ENCODE measurements at regions not wholly inside any gene's neighbourhood (a gene's known extent, or its start where the extent isn't known, plus 50 kb on each side); places are given as distances from the start of the nearest gene placed in this dataset.

DNA sequence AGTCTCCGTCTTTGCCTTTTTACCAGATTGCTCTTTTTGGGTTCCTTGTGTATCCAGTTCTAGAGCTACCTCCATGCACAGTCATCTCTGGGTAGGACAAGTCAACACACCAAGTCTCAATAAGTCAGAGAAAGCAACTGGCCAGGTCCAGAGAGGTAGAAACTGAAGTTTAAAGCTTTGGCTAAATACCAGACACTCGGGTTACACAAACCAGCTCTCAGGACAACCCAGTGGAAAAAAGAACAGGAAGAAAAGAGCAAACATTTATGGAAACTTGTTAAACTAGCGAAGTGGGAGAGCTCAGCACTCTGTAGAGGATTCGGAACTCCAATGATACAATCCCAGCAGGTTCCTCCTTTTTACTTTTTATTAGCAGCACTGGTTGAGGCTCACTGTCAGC lies 291.0 kb upstream of the CPEB2 start:
- H3K4me3 ChIP-seq (ENCODE audit: low read depth, low read length), result no peak overlapping the region
- TF ChIP-seq, protein P1, sequence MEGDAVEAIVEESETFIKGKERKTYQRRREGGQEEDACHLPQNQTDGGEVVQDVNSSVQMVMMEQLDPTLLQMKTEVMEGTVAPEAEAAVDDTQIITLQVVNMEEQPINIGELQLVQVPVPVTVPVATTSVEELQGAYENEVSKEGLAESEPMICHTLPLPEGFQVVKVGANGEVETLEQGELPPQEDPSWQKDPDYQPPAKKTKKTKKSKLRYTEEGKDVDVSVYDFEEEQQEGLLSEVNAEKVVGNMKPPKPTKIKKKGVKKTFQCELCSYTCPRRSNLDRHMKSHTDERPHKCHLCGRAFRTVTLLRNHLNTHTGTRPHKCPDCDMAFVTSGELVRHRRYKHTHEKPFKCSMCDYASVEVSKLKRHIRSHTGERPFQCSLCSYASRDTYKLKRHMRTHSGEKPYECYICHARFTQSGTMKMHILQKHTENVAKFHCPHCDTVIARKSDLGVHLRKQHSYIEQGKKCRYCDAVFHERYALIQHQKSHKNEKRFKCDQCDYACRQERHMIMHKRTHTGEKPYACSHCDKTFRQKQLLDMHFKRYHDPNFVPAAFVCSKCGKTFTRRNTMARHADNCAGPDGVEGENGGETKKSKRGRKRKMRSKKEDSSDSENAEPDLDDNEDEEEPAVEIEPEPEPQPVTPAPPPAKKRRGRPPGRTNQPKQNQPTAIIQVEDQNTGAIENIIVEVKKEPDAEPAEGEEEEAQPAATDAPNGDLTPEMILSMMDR (IDR thresholded peaks at IDR 0.05; ENCODE audit: borderline replicate concordance, insufficient read depth, low read depth, low read length), result no peak

DNA sequence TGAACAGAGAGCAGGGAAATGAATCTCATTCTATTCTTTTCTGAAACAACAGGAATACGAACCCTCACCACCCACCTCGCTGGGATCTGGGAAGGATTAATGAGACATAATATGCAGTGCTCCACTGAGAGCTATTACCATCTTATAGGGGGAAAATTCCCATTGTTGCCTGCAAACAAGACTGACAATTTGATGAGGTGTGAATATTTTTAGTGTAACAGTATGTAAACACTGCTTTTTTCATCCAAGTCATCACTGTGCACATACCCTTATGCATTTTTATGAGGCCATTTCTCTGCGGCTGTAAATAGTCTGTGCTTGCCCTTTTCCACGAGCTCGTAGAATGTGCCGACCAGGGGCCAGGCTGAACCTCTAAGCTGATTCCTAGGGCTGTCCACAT lies 285.6 kb upstream of the CPEB2 start:
- TF ChIP-seq, protein P1 (IDR thresholded peaks at IDR 0.05; ENCODE audit: borderline replicate concordance, insufficient read depth, low read depth, low read length), result no peak
- no peak overlapping the region for H3K4me3 ChIP-seq (ENCODE audit: low read depth, low read length)

DNA sequence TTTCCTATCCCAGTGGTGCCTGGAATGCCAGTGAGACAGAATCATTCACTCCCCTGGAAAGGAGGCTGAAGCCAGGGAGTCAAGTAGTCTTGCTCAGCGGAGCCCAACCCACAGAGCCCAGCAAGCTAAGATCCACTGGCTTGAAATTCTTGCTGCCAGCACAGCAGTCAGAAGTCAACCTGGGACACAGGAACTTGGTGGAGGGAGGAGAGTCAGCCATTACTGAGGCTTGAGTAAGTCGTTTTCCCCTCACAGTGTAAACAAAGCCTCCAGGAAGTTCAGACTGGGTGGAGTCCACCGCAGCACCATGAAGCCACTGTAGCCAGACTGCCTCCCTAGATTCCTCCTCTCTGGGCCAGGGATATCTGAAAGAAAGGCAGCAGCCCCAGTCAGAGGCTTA lies 283.2 kb upstream of the CPEB2 start:
- TF ChIP-seq, protein P1 (IDR thresholded peaks at IDR 0.05; ENCODE audit: borderline replicate concordance, insufficient read depth, low read depth, low read length), result no peak
- no peak overlapping the region for H3K4me3 ChIP-seq (ENCODE audit: low read depth, low read length)

DNA sequence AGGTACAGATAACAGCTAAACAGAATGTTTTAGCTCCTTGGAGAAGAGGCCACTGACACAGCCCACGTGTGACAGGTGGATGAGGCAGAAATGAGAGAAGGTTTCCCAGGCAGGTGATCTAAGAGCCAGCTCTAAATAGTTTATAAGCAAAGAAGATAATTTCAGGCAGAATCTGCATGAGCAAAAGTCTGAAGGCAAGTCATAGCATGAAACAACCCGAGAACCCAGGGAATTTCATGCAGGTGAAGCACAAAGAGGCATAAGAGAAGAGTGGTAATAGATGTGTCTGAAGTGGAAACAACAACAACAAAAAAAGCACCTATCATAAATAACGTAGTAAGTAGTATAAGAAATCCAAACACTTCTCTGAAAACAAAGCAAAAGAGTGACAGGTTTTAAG lies 275.8 kb upstream of the CPEB2 start:
- TF ChIP-seq, protein P1 (IDR thresholded peaks at IDR 0.05; ENCODE audit: borderline replicate concordance, insufficient read depth, low read depth, low read length), result no peak
- no peak overlapping the region for H3K4me3 ChIP-seq (ENCODE audit: low read depth, low read length)

DNA sequence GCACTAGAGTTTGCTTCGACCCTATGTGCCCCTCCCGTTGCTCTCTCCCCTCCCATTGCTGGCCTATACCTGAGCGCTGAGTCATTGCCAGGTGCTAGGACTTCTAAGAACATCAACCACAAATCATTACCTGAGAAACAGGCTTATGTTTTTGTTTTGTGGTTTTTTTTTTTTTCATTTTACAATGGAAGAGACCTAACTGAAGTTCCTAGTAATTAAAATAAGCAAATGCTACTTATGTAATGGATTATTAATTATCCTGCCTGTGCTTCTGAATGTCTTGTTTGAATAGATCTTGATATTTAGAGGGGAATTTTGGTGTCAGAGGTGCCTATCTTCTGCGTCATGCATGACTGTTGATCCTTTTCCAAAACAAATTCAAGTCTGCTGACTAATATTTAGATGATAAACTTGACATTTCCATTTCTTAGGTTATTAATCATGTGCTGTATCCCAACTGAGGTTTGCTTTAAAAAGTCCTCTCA lies 275.4 kb upstream of the CPEB2 start:
- H3K4me3 ChIP-seq (ENCODE audit: low read depth, low read length), result no peak overlapping the region
- TF ChIP-seq, protein P1 (IDR thresholded peaks at IDR 0.05; ENCODE audit: borderline replicate concordance, insufficient read depth, low read depth, low read length), result no peak

DNA sequence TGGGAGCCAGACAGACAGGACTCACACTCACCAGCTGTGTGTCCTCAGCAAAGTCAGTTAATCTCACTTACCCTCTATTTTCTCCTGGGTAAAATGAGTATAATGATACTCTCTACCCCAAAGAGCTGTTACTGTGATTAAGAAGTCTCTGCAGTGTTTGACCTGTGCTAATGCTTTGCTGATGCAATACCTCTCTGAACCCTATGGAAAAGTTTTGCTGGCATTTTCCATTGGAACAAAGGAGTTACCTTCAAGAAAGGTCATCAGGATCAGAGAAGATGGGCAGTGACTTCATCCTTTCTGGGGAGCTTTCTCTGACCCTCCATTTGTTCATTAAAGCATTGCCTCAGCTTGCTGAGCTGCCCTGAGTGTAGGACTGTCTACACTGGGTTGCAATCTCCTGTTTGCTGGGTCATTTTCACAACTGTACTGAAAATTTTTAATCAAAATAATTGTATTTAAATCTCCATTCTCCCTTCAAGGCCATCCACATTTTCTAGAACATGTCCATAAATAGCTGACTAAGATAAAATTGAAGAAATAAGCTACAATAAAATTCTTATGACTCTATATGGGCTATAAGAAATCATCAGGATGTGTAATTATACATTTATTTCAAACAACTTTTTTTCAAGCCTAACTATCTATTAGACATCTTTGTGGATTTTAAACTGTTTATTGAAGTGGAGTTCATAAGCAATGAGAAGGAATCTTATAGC lies 272.8 kb upstream of the CPEB2 start:
- no peak overlapping the region for H3K4me3 ChIP-seq (ENCODE audit: low read depth, low read length)
- TF ChIP-seq, protein P1 (IDR thresholded peaks at IDR 0.05; ENCODE audit: borderline replicate concordance, insufficient read depth, low read depth, low read length), result no peak

DNA sequence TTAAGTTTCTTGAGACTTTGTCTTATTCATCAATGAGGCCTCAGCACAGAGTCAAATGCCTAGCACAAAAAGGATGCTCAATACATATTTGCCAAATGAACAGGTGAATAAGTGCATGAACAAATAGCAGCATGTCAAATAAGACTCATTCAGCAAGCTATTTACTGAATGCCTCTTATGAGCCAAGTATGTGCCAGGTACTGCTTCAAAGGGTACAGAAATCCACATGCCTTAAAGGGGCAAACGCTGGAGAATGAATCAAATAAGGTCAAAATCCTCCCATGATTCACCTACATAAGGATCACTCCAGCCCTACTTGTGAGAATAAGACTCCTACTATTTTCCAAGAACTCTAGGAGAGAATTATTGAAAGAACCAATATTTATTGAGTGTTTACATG lies 260.2 kb upstream of the CPEB2 start:
- no peak overlapping the region for H3K4me3 ChIP-seq (ENCODE audit: low read depth, low read length)
- TF ChIP-seq, protein P1 (IDR thresholded peaks at IDR 0.05; ENCODE audit: borderline replicate concordance, insufficient read depth, low read depth, low read length), result no peak

All from GM12875 (cell line).